HuH-7.5 (cell line): ENCODE measurements at regions not wholly inside any gene's neighbourhood (a gene's known extent, or its start where the extent isn't known, plus 50 kb on each side); places are given as distances from the start of the nearest gene placed in this dataset.
"Not testable (repeated sequence)": the region's sequence is repeated elsewhere in the genome, so short reads cannot be mapped to it uniquely, and the experiment has no call there.

Source experiments
- DNase-seq: peaks from one replicate; pipeline ENCODE4 v3.0.0; 2011; ENCODE audit warnings: low spot score

DNA sequence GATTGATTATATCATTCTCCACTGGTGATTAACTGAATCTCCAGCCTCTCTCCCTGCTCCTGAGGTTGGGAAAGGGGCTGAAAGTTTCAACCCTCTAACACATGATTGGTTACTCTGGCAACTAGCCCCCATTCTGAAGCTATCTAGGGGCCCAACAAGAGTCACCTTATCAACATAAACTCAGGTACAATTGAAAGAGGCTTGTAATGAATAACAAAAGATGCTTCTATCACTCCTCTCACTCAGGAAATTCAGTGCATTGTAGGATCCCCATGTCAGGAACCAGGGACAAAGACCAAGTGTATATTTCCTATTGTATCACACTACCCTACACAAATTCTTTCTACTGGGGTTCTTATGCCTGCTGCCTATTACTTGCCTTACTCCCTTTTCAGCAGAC, 123.9 kb upstream of the SLC13A1 start:
- no peak for DNase-seq

DNA sequence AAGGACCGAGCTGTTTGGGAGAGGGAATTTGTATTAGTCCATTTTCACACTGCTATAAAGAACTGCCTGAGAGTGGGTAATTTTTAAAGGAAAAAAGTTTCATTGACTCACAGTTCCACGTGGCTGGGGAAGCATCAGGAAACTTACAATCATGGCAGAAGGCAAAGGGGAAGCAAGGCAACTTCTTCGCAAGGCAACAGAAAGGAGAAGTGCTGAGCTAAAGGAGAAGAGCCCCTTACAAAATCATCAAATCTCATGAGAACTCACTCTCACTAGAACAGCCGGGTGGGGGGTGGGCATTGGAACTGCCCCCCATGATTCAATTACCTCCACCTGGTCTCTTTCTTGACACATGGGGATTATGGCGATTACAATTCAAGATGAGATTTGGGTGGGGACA, 121.8 kb upstream of the SLC13A1 start:
- not testable (repeated sequence) for DNase-seq

DNA sequence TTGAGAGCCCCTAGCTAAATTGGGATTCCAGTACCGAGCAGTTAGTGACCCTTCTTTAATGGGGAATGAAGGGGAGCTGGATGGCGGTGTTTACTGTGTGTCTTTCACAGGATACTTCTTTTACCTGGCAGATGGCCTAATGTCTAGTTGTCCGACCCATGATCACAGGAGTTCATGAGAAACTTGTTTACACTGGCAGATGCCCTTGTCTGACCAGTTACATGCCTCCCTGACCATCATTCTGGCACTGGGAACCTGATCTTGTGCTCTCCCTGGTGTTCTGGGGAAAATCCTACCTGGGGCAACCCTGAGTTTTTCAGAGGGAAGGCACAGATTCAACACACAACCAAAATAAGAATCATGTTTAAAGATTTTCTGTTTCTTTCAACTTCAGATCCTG, 120.1 kb upstream of the SLC13A1 start:
- DNase-seq: no peak

DNA sequence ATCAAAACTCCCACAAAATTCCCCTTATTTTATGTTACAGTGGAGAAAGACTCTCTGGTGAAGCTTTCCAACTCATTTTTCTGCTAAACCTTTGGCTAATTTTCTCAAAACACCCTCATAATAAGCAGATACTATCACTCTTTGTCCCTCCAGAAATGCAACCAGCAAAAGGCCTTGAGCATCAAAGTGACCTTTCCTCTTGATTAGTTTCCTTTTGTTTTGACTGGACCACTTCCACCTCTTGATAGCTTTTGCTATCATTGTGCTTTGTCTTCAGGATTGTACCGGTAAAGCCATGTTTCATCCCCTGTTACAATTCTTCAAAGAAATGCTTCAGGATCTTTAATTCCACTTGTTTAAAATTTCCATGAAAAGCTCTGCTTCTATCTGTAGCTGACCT, 115.1 kb upstream of the SLC13A1 start:
- no peak for DNase-seq

DNA sequence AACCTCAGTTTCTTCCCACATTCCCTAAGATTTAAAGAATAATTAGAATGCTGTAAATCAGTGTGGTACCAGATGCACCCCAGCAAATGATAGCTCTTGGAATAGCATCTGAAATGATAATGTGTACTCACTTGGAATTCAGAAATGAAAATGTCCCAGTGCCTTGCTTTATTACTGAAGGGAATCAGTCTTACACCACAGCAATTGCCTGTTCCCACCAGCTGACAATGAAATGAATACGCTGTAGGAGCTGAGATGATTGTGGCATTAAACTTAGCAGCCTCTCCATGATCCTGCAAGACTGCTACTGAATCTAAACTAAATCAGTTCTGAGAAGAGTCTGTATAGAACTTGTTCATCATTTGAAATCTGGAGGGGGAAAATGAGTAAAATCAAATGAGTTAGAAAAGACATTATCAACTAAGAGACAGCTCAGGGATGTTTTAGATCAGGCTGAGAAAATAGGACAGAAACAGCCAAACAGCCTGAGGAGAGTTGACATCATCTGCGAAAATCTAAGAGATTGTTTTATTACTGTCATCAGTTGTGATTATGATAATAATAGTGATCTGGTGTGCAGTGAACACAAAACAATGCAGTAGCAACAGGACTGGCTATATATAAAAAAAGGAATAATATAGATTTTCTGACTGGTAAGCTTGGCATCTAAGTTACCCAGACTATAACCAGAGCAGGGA, 108.6 kb upstream of the SLC13A1 start:
- DNase-seq: no peak

DNA sequence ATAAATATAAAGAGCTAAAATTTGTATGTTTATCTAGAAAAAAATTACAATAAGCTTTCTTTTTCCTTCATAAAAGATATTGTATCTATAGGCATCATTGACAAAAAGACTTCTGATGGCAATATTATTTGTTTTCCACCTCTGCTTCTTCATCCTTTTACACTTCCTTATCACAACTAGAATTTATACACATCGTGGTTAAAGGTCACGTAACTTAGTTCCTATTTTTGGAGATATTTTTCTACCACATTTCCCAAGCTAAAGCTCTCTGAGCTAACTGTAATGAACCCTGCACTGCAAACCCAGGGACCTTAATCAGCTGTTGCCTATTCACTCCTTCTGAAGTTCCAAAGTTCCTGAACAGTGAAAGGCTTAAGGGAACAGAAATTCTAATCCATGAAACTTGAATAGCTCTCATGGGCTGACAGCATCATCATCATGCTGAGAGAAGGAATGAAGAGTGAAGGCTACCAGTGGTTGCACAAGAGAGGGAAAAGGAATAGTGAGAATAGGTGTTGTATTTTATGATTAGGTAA, 106.1 kb upstream of the SLC13A1 start:
- DNase-seq: no peak

DNA sequence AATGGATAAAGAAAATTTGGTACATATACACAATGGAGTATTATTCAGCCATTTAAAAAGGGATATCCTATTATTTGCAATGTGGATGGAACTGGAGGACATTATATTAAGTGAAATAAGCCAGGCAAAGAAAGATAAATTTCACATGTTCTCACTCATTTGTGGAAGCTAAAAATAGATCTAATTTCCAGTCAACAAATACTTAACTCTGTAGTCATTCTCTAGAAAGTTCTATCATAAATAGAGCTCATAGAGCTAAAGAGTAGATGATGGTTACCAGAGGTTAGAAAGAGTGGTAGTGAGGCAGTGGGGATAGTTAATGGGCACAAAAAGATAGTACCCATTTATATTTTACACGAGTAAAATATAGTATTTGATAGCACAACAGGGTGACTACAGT, 104.2 kb upstream of the SLC13A1 start:
- no peak for DNase-seq

DNA sequence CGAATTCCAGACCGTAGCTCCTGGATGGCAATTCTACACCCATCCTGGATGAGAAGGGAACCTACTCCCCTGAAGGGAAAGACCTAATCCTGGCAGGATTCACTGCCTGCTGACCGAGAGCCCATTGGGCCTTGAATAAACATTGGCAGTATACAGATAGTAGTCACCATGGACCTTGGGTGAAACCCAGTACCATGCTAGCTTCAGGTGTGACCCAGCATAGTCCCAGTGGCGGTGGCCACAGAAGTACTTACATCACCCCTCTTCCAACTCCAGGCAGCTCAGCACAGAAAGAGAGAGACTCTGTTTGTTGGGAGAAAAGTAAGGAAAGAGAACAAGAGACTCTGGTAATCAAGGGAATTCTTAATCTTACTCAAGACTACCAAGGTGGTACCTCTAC, 97.2 kb upstream of the SLC13A1 start:
- no peak for DNase-seq

DNA sequence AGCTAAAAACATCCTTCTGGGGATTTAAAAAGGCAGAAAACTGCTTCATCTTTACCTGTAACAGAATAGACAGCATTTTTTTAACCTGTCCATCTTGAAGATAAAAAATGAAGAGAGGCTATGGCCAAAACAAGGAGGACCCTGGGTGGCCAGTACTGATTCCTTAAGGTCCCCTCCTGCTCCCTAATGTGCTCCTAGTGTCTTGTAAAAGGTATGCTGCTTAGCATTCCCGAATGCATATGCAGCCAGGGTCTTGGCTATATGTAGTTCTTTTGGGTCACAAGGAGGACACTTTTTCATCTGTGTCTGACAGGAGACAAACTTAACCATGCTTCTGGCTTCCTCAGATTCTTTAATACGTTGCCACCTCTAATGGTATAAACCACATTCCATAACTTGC, 93.9 kb upstream of the SLC13A1 start:
- DNase-seq: no peak

DNA sequence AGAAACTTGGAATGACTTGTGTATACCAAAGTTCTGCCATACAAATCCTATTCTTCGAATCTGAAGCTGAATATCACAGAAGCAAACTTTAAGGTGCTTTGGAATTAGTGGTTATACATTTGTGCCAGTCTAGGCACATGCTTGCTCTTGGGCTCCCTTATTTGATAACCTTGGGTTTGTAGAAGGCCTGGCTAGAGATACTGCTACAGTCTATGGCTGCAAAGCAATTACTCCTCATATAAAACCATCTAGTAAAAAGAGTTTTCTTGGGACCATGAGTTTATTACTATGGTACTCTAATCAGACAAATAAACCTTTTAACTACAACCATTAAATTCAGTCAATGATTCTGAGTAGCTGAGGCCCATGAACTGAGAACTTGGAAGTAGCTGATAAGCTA, 92.5 kb upstream of the SLC13A1 start:
- DNase-seq: no peak

DNA sequence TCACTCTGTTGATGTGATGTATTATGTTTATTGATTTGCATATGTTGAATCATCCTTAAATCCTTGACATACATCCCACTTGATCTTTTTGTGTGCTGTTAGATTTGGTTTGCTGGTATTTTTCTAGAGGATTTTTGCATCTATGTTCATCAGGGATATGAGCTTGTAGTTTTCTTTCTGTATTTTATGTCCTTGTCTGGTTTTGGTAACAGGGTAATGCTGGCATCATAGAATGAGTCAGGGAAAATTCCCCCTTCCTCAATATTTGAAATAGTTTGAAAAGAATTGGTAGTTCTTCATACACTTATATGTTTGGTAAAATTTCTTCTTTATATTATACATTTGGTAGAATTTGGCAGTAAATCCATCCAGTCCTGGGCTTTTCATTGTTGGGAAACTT, 89.4 kb upstream of the SLC13A1 start:
- DNase-seq: no peak

DNA sequence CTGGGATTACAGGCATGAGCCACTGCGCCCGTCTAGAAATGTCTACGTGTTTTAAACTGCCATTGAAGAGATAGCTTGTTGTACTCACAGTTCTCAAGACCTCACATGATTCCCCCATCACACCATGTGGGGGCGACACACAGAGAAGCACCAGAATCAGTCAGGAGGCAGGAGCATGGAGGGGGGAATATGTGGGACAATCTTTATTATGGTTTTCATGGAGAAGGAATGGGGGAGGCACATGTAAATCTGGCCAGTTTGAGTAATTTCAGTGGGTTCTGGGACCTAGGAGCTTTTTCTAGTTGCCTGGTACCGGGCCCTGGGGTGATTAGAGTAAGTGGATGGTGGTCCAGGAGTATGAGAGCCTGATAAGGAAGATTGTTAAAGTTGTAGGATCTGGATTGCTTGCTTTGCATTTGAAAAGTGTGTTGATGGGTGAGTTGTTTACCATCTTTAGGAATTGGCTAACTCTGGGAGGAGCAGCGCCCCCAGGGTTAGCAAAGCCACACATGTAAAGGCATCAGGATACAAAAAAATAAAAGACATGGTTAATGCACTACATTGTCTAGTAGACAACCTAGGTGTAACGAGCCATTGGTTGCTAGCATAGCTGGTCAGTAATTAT, 85.4 kb upstream of the SLC13A1 start:
- no peak for DNase-seq

DNA sequence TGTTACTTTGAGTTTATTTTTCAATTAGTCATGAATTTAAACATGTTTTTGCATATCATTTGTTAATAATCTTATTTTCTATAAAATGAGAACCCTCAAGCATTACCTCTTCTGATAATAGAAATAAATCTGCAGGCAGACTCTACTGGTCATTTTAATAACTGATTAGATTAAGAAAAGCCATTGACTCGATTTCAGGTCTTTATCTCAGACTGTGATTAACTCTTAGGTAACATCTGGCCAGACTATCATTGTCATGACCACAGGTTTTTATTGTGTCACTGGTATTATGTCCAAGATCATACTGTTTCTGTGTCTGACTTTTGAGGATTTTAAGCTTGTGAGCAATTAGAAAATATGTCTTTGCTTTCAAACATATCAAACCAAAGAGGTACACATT, 83.6 kb upstream of the SLC13A1 start:
- no peak for DNase-seq

DNA sequence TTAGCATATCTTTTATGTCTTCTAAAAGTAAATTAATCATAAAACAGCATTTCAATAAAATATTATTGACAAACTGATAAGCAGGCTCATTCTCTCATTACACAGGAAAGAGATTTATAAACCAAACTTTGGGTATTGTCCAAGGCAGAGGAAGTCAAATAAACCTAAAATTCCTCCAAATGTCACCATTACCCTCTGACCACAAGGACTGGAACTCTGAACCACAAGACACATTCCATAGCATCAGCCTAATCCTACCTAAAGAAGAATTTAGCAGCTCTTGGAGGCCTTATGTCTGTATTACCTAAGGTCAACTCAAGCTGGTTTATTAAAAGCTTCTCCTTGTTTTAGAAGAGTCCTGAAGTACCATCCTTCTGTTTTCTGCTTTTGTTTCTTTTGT, 82.4 kb upstream of the SLC13A1 start:
- DNase-seq: no peak

DNA sequence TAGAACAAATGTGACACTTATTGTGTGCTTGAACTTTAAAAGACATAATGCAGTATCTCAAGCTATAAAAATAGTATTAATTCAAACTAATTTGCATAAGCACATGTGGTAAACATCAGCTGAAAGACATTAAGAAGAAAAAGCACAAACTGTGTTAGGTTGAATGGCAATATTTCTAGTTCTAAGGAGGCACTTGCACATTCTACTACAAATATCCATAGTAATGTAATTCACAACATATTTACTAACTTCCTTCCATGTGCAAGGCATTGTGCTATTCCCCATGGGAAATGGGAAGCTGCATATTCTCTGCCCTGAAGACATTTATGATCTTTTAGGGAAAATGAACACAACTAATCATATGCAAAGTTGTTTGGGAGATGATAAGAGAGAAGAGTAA, 80.2 kb upstream of the SLC13A1 start:
- no peak for DNase-seq

DNA sequence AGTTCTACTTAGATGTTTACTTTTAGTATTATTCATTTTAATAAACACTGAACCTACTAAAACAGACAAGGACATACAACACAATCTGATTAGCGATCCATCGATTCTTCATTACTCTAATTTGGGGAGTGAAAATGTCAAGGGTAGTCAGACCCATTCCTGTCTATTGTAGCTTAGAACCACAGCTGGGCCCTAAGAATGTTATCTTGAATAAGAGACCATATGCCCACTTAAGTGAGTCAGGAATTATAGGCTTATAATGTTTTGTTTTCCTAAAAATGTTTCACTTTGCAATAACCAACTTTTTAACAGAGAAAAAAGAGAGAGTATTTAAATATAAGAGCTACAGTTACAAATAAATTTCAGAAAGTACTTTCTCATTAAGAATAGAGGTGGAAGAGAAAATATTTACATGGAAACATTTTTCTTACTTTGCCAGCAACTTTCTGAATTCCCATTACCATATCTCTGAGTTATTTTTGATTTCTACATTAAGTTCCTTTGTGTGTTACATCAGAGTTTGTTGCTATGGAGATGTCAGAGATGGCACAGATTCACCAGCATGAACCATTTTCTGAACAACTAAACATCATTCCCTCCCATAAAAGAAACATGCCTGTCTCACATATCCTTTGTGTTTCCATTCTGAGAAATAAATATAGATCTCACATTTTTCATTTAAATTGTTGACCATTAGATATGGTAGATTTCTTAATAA, 75.4 kb upstream of the SLC13A1 start:
- DNase-seq: no peak

DNA sequence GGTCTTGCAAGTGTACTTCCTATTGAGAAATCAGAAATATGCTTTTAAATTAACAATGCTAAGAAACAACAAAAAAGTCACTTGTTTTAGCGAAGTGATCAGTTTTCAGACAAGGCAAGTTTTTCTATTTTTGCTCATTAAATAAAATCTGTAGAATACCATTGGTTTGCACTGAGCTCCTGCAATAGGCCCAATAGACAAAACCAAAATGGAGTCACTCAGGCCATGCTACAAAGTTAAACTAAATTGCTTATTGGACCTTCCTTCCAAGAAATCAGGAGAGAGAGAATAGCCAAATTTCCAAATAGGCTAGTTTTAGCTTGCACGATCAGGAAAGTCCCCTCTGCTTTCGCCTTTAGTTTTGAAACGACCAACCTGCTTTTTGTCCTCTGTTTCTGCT, 73.4 kb upstream of the SLC13A1 start:
- DNase-seq: no peak

DNA sequence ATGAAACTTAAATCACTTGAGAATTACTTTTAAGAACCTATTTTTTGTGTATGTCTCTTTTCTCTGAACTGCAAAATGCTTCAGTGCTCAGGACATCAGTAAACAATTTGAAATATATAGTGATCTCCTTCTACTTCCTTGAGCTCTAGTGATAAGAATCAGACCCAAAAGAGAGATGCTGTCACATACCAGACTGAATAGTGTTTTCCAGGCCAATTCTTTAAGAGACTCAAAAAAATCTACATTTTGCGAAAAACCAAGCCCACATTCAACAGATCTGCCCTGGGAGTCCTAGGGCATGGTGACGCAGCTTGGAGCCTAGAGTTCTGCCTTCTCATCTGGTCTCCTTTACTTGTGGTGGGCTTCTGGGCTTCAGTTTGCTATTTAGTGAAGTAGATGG, 72.1 kb upstream of the SLC13A1 start:
- DNase-seq: no peak

DNA sequence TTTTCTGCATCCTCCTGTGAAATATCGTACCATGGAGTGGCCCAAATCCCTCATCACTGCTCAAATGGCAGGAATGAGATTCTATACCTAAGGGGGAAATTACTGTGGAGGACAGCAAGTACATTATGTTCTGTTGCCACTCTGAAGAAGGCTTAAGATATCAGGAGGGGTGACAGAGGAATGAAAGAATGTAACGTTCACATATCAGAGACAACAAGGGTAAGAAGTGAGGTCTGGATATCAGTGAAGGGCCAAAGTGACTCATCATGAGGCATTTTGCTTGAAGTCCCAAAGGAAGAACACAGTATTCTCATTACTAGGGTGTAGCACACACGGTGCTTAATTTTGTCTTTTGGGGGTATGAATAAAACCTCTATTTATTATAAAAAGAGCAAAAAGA, 71.5 kb upstream of the SLC13A1 start:
- no peak for DNase-seq

DNA sequence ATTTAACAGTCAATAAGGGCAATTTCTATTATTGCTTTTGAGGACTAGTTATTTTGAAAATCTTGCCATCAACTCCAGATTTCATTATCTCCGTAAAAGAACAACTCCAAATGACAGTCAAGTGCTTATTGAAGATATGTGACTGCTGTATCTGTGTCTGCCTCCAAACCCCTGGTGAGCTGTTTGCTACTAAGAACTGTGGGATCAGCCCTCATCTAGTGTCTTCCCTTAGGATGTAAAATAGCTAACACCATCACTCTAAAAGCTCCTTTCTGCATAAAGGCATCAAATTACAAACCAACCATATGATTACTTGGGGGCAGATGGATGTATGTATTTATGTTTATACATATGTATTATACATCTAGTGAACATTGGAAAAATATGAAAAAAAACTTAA, 70.8 kb upstream of the SLC13A1 start:
- DNase-seq: no peak

DNA sequence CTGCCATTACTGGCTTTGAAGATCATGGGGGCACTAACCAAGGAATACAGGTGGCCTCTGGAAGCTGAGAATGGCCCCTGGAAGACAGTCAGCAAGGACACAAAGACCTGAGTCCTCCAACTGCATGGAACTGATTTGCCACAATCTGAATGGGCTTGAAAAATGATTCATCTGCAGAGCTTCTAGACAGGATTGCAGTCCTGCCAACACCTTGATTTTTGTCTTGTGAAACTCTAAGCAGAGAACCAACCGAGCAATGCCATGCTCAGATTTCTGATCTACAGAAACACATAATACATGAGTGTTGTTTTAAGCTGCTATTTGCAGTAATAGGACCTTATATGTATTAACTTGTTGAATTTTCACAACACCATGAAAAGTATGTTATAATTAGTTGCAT, 66.1 kb upstream of the SLC13A1 start:
- no peak for DNase-seq

DNA sequence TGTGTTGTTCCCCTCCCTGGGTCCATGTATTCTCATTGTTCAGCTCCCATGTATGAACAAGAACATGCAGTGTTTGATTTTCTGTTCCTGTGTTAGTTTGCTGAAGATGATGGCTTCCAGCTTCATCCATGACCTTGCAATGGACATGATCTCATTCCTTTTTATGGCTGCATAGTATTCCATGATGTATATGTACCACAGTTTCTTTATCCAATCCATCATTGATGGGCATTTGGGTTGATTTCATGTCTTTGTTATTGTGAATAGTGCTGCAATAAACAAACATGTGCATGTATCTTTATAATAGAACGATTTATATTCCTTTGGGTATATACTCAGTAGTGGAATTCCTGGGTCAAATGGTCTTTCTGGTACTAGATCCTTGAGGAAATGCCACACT, 65.1 kb upstream of the SLC13A1 start:
- not testable (repeated sequence) for DNase-seq

DNA sequence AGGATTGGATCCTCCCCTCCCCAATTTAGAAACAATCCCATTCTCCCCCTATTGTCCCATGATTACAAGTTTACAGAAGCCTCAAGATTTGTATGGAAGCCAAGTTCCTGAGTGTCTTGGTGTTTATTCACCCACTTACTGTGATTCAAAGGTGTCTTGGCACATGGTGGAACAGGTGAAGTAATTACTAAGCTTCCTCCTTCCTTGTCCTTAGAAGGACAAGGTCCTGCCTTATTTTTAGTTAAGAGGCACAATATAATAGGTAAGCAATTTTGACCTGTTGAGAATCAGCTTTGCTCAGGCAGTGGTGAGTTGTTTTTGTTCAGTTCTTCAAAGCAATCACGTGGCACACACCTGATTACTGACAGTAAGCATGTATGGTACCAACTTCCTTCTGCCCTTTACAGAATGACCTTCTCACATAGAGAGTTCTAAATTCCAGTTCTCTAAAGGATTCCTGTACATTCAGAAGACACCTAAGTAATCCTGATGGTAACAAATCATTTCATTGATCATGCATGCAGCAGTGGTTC, 60.7 kb upstream of the SLC13A1 start:
- no peak for DNase-seq
